HEK293T (cell line): ENCODE measurements at regions not wholly inside any gene's neighbourhood (a gene's known extent, or its start where the extent isn't known, plus 50 kb on each side); places are given as distances from the start of the nearest gene placed in this dataset.

Source experiments
- ELF4 ChIP-seq: fragments of 450-650 bp; IDR thresholded peaks from 2 replicates; pipeline ENCODE4 v1.6.1; 2017; ENCODE audit warnings: antibody characterized with exemption
- FOXA1 ChIP-seq: fragments of 450-650 bp; IDR thresholded peaks from 2 replicates; pipeline ENCODE4 v1.6.1; 2016; ENCODE audit warnings: mild to moderate bottlenecking
- FOXK2 ChIP-seq: fragments of 450-650 bp; IDR thresholded peaks from 2 replicates; pipeline ENCODE4 v1.6.1; 2016; ENCODE audit warnings: mild to moderate bottlenecking
- FOXM1 ChIP-seq: fragments of 450-650 bp; IDR thresholded peaks from 2 replicates; pipeline ENCODE4 v1.6.1; 2017; ENCODE audit warnings: mild to moderate bottlenecking, borderline replicate concordance
- LEF1 ChIP-seq: fragments of 450-650 bp; IDR thresholded peaks from 2 replicates; pipeline ENCODE4 v1.6.1; 2017; ENCODE audit warnings: mild to moderate bottlenecking, borderline replicate concordance
- NFRKB ChIP-seq: fragments of 450-650 bp; IDR thresholded peaks from 2 replicates; pipeline ENCODE4 v1.6.1; 2016; ENCODE audit warnings: mild to moderate bottlenecking, moderate library complexity
- SP1 ChIP-seq: fragments of 450-650 bp; IDR thresholded peaks from 2 replicates; pipeline ENCODE4 v1.6.1; 2017
- TARDBP ChIP-seq: fragments of 450-650 bp; IDR thresholded peaks from 2 replicates; pipeline ENCODE4 v1.6.1; 2016

DNA sequence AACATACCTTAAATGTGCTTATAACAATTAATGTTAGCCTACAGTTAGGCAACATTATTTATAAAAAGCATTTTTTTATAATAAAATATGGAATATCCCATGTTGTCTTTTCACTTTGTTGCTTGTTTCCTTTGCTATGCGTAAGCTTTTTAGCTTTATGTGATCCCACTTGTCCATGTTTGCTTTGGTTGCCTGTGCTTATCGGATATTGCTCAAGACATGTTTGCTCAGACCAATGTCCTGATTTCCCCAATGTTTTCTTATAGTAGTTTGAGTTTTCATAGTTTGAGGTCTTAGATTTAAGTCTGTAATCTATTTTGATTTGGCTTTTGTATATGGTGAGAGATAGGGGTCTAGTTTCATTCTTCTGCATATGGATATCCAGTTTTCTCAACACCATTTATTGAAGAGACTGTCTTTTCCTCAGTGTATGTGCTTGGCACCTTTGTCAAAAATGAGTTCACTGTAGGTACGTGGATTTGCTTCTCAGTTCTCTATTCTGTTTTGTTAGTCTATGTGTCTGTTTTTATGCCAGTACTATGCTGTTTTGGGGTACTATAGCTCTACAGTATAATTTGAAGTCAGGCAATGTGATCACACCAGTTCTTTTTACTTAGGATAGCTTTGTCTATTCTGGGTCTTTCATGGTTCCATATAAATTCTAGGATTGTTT lies 592.7 kb upstream of the SEMA6D start:
- no peak for TF ChIP-seq SP1
- no peak for TF ChIP-seq ELF4
- no peak for TF ChIP-seq FOXM1
- TF ChIP-seq LEF1, result no peak
- TF ChIP-seq NFRKB, result no peak
- TF ChIP-seq FOXA1, result no peak
- no peak for TF ChIP-seq FOXK2
- TF ChIP-seq TARDBP, result no peak
